SK-N-SH treated with all-trans-retinoic acid at 6 μM for 48 hours (cell line): ENCODE measurements at regions not wholly inside any gene's neighbourhood (a gene's known extent, or its start where the extent isn't known, plus 50 kb on each side); places are given as distances from the start of the nearest gene placed in this dataset.

Experiments
- ARNTL ChIP-seq: fragments of 450-650 bp; formaldehyde crosslinking; IDR thresholded peaks from 2 replicates; pipeline ENCODE4 v1.5.0; 2020; ENCODE audit warnings: low read depth, mild to moderate bottlenecking, moderate library complexity, borderline replicate concordance
- BACH2 ChIP-seq: fragments of 250-450 bp; sonication (Bioruptor Pico); IDR thresholded peaks from 2 replicates; pipeline ENCODE4 v1.9.0; 2021; ENCODE audit warnings: mild to moderate bottlenecking, borderline replicate concordance
- ESRRG ChIP-seq: fragments of 250-450 bp; sonication (Bioruptor Pico); IDR thresholded peaks from 2 replicates; pipeline ENCODE4 v1.6.1; 2021; ENCODE audit warnings: mild to moderate bottlenecking
- ISL1 ChIP-seq: fragments of 250-450 bp; sonication (Bioruptor Pico); IDR thresholded peaks from 2 replicates; pipeline ENCODE4 v2.1.2; 2022; ENCODE audit warnings: mild to moderate bottlenecking, moderate library complexity
- OSR1 ChIP-seq: fragments of 250-450 bp; sonication (Bioruptor Pico); IDR thresholded peaks from 2 replicates; pipeline ENCODE4 v1.8.0; 2022; ENCODE audit warnings: moderate library complexity, mild to moderate bottlenecking, inconsistent platforms
- PPARA ChIP-seq: fragments of 250-450 bp; sonication (Bioruptor Pico); IDR thresholded peaks from 2 replicates; pipeline ENCODE4 v1.5.0; 2020; ENCODE audit warnings: mild to moderate bottlenecking, borderline replicate concordance
- RARB ChIP-seq: fragments of 250-450 bp; sonication (Bioruptor Pico); IDR thresholded peaks from 2 replicates; pipeline ENCODE4 v1.8.0; 2021; ENCODE audit warnings: mild to moderate bottlenecking, moderate library complexity
- SNAI2 ChIP-seq: fragments of 250-450 bp; sonication (Bioruptor Pico); IDR thresholded peaks from 2 replicates; pipeline ENCODE4 v1.5.0; 2020; ENCODE audit warnings: mild to moderate bottlenecking, moderate library complexity
- ZFP30 ChIP-seq: fragments of 450-650 bp; formaldehyde crosslinking; IDR thresholded peaks from 2 replicates; pipeline ENCODE4 v1.5.0; 2022; ENCODE audit warnings: mild to moderate bottlenecking, moderate library complexity
- ZNF565 ChIP-seq: fragments of 450-650 bp; formaldehyde crosslinking; conservative IDR thresholded peaks from 2 replicates; pipeline ENCODE4 v1.5.0; 2020; ENCODE audit warnings: low read depth, mild to moderate bottlenecking, moderate library complexity
- TF ChIP-seq, protein P1 (sequence below): fragments of 250-450 bp; sonication (Bioruptor Pico); IDR thresholded peaks from 2 replicates; pipeline ENCODE4 v1.8.0; 2020; ENCODE audit warnings: mild to moderate bottlenecking, moderate library complexity, borderline replicate concordance
- TF ChIP-seq, protein P2 (sequence below): fragments of 250-450 bp; sonication (Bioruptor Pico); IDR thresholded peaks from 2 replicates; pipeline ENCODE4 v1.5.0; 2020; ENCODE audit warnings: mild to moderate bottlenecking, moderate library complexity

DNA sequence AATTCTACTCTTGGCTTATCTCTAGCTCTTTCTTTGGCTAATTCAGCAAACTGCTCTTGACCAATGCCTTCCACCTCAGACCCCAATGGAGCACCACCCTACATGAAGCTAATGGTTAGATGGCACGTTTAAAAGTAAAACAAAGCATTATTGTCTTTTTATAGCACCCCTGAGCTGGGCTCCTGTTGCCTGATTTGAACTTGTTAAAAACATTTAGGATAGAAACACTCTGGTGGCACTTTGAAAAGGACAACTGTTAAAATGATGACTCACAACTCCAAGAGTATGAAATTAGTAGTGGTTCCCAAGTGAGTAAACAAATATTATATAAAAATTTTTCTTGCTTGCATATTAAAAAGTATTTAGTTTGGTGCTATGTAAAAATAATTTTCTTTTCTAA lies 299.6 kb upstream of the DCN start:
- TF ChIP-seq, protein P1, sequence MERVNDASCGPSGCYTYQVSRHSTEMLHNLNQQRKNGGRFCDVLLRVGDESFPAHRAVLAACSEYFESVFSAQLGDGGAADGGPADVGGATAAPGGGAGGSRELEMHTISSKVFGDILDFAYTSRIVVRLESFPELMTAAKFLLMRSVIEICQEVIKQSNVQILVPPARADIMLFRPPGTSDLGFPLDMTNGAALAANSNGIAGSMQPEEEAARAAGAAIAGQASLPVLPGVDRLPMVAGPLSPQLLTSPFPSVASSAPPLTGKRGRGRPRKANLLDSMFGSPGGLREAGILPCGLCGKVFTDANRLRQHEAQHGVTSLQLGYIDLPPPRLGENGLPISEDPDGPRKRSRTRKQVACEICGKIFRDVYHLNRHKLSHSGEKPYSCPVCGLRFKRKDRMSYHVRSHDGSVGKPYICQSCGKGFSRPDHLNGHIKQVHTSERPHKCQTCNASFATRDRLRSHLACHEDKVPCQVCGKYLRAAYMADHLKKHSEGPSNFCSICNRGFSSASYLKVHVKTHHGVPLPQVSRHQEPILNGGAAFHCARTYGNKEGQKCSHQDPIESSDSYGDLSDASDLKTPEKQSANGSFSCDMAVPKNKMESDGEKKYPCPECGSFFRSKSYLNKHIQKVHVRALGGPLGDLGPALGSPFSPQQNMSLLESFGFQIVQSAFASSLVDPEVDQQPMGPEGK (CRISPR knock-in tag) = no peak
- TF ChIP-seq RARB (CRISPR knock-in tag) = no peak
- TF ChIP-seq PPARA (CRISPR knock-in tag) = no peak
- no peak for TF ChIP-seq OSR1 (CRISPR knock-in tag)
- TF ChIP-seq ZFP30 = no peak
- no peak for TF ChIP-seq SNAI2 (CRISPR knock-in tag)
- no peak for TF ChIP-seq ZNF565
- TF ChIP-seq BACH2 (CRISPR knock-in tag) = no peak
- no peak for TF ChIP-seq ISL1 (CRISPR knock-in tag)
- no peak for TF ChIP-seq ESRRG
- no peak for TF ChIP-seq ARNTL (CRISPR knock-in tag)
- TF ChIP-seq, protein P2, sequence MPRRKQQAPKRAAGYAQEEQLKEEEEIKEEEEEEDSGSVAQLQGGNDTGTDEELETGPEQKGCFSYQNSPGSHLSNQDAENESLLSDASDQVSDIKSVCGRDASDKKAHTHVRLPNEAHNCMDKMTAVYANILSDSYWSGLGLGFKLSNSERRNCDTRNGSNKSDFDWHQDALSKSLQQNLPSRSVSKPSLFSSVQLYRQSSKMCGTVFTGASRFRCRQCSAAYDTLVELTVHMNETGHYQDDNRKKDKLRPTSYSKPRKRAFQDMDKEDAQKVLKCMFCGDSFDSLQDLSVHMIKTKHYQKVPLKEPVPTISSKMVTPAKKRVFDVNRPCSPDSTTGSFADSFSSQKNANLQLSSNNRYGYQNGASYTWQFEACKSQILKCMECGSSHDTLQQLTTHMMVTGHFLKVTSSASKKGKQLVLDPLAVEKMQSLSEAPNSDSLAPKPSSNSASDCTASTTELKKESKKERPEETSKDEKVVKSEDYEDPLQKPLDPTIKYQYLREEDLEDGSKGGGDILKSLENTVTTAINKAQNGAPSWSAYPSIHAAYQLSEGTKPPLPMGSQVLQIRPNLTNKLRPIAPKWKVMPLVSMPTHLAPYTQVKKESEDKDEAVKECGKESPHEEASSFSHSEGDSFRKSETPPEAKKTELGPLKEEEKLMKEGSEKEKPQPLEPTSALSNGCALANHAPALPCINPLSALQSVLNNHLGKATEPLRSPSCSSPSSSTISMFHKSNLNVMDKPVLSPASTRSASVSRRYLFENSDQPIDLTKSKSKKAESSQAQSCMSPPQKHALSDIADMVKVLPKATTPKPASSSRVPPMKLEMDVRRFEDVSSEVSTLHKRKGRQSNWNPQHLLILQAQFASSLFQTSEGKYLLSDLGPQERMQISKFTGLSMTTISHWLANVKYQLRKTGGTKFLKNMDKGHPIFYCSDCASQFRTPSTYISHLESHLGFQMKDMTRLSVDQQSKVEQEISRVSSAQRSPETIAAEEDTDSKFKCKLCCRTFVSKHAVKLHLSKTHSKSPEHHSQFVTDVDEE (CRISPR knock-in tag) = no peak
